ENCODE measurements at regions not wholly inside any gene's neighbourhood (a gene's known extent, or its start where the extent isn't known, plus 50 kb on each side); places are given as distances from the start of the nearest gene placed in this dataset.

DNA sequence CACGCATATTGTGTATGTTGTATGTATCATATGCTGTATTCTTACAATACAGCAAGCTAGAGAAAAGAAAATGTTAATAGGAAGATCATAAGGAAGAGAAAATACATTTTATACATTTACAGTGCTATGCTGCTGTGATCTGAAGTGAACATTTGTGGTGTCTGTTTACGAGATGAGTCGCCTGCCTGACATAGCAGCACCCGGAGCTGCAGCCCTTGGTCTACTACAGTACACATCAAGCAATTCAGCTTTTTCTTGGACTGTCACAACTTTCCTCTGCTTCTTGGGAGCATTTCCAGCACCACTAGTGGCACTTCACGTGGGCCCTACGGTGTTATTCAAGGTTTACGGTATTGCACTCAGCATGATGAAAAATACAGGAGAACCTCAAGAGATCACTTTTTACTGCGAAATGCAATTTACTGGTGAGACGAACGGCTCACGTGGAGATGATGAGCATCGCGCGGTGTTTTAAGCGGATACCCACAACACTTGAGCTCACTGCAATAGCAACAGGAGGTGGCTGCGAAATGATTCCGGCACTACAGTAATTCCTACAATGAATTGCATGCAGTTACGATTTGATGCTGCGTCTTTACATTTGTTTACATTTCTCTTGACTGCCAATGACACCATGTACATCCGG, 308.4 kb downstream of the FGF9 start (continued):
- TF ChIP-seq, protein P1, sequence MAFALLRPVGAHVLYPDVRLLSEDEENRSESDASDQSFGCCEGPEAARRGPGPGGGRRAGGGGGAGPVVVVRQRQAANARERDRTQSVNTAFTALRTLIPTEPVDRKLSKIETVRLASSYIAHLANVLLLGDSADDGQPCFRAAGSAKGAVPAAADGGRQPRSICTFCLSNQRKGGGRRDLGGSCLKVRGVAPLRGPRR (CRISPR knock-in tag; IDR thresholded peaks at IDR 0.05) = no peak
- TF ChIP-seq RBM39 (optimal IDR thresholded peaks at IDR 0.05; ENCODE audit: low read depth, low read length) (no peak), ZC3H4 (CRISPR knock-in tag; IDR thresholded peaks at IDR 0.05; ENCODE audit: borderline replicate concordance) (no peak)
- TF ChIP-seq, protein P2, sequence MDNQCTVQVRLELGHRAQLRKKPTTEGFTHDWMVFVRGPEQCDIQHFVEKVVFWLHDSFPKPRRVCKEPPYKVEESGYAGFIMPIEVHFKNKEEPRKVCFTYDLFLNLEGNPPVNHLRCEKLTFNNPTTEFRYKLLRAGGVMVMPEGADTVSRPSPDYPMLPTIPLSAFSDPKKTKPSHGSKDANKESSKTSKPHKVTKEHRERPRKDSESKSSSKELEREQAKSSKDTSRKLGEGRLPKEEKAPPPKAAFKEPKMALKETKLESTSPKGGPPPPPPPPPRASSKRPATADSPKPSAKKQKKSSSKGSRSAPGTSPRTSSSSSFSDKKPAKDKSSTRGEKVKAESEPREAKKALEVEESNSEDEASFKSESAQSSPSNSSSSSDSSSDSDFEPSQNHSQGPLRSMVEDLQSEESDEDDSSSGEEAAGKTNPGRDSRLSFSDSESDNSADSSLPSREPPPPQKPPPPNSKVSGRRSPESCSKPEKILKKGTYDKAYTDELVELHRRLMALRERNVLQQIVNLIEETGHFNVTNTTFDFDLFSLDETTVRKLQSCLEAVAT (IDR thresholded peaks at IDR 0.05) = no peak
- TF ChIP-seq, protein P3, sequence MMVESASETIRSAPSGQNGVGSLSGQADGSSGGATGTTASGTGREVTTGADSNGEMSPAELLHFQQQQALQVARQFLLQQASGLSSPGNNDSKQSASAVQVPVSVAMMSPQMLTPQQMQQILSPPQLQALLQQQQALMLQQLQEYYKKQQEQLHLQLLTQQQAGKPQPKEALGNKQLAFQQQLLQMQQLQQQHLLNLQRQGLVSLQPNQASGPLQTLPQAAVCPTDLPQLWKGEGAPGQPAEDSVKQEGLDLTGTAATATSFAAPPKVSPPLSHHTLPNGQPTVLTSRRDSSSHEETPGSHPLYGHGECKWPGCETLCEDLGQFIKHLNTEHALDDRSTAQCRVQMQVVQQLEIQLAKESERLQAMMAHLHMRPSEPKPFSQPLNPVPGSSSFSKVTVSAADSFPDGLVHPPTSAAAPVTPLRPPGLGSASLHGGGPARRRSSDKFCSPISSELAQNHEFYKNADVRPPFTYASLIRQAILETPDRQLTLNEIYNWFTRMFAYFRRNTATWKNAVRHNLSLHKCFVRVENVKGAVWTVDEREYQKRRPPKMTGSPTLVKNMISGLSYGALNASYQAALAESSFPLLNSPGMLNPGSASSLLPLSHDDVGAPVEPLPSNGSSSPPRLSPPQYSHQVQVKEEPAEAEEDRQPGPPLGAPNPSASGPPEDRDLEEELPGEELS (CRISPR knock-in tag; IDR thresholded peaks at IDR 0.05; ENCODE audit: borderline replicate concordance) = no peak

DNA sequence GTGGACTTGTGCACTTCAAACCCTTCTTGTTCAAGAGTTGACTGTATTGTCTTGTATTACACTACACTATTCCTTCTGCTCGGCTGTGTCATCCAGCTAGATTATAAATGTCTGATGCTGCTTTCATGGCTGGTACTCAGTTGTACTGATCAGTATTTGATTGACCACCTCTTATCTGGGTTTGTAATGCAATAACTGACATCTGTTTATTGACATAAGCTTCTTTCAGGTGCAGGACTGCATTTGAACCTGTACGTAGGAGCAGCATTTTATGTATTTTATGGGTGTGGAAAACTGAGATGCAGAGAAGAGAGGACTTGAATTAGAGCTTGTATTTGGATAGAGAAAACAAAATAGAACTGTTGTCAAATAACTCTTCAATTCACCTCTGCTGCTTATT, 309.2 kb downstream of the FGF9 start:
- no peak overlapping the region for H3K9ac ChIP-seq (ENCODE audit: insufficient read depth in 1 of 2, low read depth in 2 of 2, low read length in 2 of 2)
- no peak overlapping the region for H2AFZ ChIP-seq (ENCODE audit: low read depth, low read length)
- no peak overlapping the region for H3K27ac ChIP-seq (ENCODE audit: extremely low read depth, low read depth, low read length)
- H3K4me1 ChIP-seq (replicated peaks in 1 of 2; ENCODE audit: control insufficient read depth in 2 of 2, insufficient read depth in 2 of 2, low read length in 2 of 2) = no peaks in the 10 kb centered on the region
- in situ Hi-C loops (cut with MboI) (no loop called here), intact Hi-C loops (cut with micrococcal nuclease) (no loop called here)
- no peaks in the 10 kb centered on the region for H3K79me2 ChIP-seq (ENCODE audit: control insufficient read depth, insufficient read depth, low read length)
- ATAC-seq = no peak
- 0% methylated on average over 2 of the region's 2 CpGs for WGBS (ENCODE audit: insufficient coverage, low coverage, missing lambda C conversion rate)
- no peak for FAIRE-seq
- no peaks in the 10 kb centered on the region for H4K20me1 ChIP-seq (replicated peaks; ENCODE audit: control insufficient read depth, insufficient read depth, low read length)
- no peaks in the 10 kb centered on the region for H3K36me3 ChIP-seq (ENCODE audit: control insufficient read depth, insufficient read depth, low read length)
- H3K9me1 ChIP-seq (ENCODE audit: control insufficient read depth, insufficient read depth, low read length) = no peaks in the 10 kb centered on the region
- H3K27me3 ChIP-seq (ENCODE audit: control insufficient read depth in 2 of 2, insufficient read depth in 2 of 2, low read length in 2 of 2) = peaks cover 0 to 21% of the 10 kb centered on the region in 2 experiments; a peak in 2 of 5 replicates
- no peak overlapping the region for H3K4me3 ChIP-seq
- no peaks in the 10 kb centered on the region for H3K9me3 ChIP-seq (replicated peaks; ENCODE audit: control insufficient read depth, insufficient read depth, low read depth, low read length)
- no peak overlapping the region for H3K4me2 ChIP-seq (ENCODE audit: insufficient read depth, low read length)
- CTCF ChIA-PET (ENCODE audit: low intra/inter-chr PET ratio) = no interaction called here
- POLR2A ChIA-PET = interaction anchor here (0.8 kb wide), 1 partner anchor 1019 kb away, joined by 3 read pairs; no protein-coding TSS in a partner anchor
- BruUV-seq (replicated peaks) = no TSS peak
- no peak for DNase-seq (ENCODE audit: extremely low read depth in 1 of 4, low spot score in 3 of 4)
- TF ChIP-seq PHTF2 (CRISPR knock-in tag; IDR thresholded peaks at IDR 0.05) = no peak
- no peak for TF ChIP-seq FOXK1 (CRISPR knock-in tag; IDR thresholded peaks at IDR 0.05; ENCODE audit: borderline replicate concordance)
- TF ChIP-seq MBD2 (IDR thresholded peaks at IDR 0.05; ENCODE audit: borderline replicate concordance, low read depth) = no peak
- no peak for TF ChIP-seq BMI1 (IDR thresholded peaks at IDR 0.05; ENCODE audit: low read length)
- TF ChIP-seq ZNF41 (CRISPR knock-in tag; conservative IDR thresholded peaks at IDR 0.05) = no peak
- TF ChIP-seq XRCC4 (IDR thresholded peaks at IDR 0.05; ENCODE audit: extremely low read depth, insufficient read depth, insufficient read length) = no peak
- TF ChIP-seq BRD9 (IDR thresholded peaks at IDR 0.05; ENCODE audit: low read depth, partially characterized antibody) = no peak
- TF ChIP-seq NBN (IDR thresholded peaks at IDR 0.05; ENCODE audit: low read depth) = no peak
- TF ChIP-seq, protein P4, sequence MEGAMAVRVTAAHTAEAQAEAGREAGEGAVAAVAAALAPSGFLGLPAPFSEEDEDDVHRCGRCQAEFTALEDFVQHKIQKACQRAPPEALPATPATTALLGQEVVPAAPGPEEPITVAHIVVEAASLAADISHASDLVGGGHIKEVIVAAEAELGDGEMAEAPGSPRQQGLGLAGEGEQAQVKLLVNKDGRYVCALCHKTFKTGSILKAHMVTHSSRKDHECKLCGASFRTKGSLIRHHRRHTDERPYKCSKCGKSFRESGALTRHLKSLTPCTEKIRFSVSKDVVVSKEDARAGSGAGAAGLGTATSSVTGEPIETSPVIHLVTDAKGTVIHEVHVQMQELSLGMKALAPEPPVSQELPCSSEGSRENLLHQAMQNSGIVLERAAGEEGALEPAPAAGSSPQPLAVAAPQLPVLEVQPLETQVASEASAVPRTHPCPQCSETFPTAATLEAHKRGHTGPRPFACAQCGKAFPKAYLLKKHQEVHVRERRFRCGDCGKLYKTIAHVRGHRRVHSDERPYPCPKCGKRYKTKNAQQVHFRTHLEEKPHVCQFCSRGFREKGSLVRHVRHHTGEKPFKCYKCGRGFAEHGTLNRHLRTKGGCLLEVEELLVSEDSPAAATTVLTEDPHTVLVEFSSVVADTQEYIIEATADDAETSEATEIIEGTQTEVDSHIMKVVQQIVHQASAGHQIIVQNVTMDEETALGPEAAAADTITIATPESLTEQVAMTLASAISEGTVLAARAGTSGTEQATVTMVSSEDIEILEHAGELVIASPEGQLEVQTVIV (CRISPR knock-in tag; IDR thresholded peaks at IDR 0.05; ENCODE audit: borderline replicate concordance) = no peak
- no peak for TF ChIP-seq SLC30A9 (CRISPR knock-in tag; IDR thresholded peaks at IDR 0.05)
- no peak for TF ChIP-seq ZNF212 (CRISPR knock-in tag; IDR thresholded peaks at IDR 0.05)
